SKM-1 treated with dmso at 0.1 percent for 144 hours (cell line): ENCODE measurements at regions not wholly inside any gene's neighbourhood (a gene's known extent, or its start where the extent isn't known, plus 50 kb on each side); places are given as distances from the start of the nearest gene placed in this dataset.
"Not testable (repeated sequence)": the region's sequence is repeated elsewhere in the genome, so short reads cannot be mapped to it uniquely, and the experiment has no call there.

Experiments
- DNase-seq: peaks from one replicate; lab custom pipeline; 2025; ENCODE audit not compliant: unreplicated experiment; lab: John Stamatoyannopoulos, UW

DNA sequence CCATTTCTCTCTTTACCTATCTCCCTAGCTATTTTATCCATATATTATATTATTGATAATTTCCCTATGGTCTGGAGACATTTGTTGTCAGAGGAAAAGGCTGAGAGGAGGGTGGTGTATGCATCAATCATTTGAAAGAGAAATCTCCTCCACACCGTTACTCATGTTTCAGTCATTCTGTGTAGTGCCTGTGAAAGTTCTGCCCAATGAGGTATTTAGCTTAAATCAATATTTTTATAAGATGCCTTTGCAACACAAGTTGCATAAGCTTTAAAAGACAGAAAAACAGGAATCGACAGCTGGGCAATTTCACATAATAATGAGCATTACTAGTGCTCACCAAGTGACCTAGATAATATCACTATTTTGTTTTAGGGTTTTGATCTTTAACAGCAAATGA is 363.7 kb upstream of the FSIP2 start:
- DNase-seq, result no peak

GRCh38 chr2:185375731-185376130 is 362.9 kb upstream of the FSIP2 start:
- DNase-seq, result no peak

- no peak for DNase-seq
Observed at GRCh38 chr2:185381631-185382030, 357.0 kb upstream of the FSIP2 start.

DNA sequence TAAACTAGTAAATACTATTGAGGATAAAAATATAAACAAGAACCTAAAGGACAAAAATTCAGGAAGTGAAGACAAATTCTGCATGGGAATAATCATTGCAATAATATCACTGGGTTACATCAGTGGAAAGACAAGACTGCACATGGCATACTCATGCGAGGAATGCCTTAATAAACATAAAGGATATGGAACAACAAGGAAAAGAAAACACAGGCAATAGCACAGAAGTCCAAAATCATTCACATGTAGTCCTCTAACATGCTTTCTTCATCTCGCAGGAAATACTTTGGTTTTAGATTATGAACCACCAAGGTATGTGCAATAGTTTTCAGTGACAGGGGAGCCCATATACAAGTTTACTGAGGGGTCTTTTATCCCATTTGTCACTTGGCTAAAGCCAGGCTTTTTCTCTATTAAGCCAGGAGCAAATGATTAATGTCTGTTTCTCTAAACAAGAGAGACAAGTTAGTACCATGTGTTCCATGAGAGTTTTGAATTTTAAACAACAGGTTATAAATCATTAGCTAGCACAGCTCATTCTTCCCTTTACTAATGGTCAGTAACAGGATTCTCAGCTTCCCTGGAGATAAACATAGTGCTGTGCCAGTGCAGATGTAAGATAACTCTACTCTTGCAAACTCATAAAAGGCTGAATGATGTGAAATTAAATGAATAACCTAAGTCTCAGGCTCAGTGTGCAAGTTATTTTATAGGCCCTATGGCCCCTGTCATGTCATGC is 353.6 kb upstream of the FSIP2 start:
- DNase-seq, result no peak

- no peak for DNase-seq
Observed at GRCh38 chr2:185388226-185388625, 350.4 kb upstream of the FSIP2 start.

- DNase-seq, result no peak
Observed at GRCh38 chr2:185391543-185391942, 347.1 kb upstream of the FSIP2 start.

GRCh38 chr2:185393091-185393490 is 345.5 kb upstream of the FSIP2 start:
- no peak for DNase-seq

- DNase-seq, result no peak
Observed at GRCh38 chr2:185402474-185402873, 336.1 kb upstream of the FSIP2 start.

DNA sequence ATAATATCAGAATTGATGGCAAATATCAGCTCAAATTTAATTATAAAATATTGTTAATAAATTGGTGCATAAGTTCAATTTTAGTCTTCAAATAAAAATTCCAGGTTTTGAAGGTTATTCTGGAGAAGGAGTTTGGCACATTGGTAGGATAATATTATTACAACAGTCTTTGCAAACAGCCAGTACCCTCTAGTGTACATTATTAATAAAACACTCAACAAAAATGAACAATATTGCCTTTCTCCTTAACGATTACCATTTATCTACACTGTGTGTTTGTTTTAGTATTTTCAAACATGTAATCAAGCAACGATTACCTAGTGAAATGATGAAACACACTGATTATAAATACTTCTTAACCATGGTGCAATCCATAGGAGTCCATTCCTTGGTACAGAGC is 334.0 kb upstream of the FSIP2 start:
- DNase-seq, result no peak

DNA sequence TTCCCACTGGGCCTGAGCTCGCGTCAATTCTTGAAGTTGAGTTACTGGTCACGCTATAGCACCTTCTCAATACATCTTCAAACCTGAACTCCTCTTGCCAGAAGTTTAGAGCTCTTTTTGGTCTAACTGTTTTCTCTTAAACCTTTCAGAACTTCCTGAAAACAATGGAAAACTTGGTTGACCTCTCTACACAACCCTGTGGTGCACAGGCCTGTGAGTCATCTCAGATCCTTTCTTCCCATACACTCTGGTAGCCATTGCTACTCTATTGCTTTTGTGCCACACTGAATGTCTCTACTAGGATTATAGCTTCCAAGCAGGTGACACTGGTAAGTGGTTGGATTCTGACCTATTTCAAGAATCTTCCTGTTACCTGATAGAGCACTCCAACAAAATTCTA is 321.5 kb upstream of the FSIP2 start:
- no peak for DNase-seq

DNA sequence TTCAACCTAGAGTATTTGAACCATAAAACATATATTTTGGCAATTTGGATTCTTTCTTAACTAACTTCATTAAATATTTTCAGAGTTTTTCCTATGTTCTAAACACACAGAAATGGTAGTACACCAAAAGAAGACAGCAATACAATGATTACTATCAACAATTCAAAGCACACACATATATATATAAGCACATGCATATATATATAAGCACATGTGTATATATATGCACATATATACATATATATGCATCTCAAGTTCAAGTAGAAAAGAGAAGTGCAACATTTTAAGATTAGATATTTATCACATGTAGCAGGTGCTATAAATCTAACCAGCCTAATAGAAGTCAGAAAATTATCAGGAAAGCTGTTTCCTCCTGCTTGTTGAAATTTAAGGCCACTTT is 320.9 kb upstream of the FSIP2 start:
- DNase-seq, result no peak

- DNase-seq, result not testable (repeated sequence)
Observed at GRCh38 chr2:185424958-185425629, 313.5 kb upstream of the FSIP2 start.

- no peak for DNase-seq
Observed at GRCh38 chr2:185428000-185428399, 310.6 kb upstream of the FSIP2 start.

GRCh38 chr2:185433824-185434223 is 304.8 kb upstream of the FSIP2 start:
- no peak for DNase-seq

GRCh38 chr2:185436787-185437372 is 301.7 kb upstream of the FSIP2 start:
- DNase-seq, result no peak

- DNase-seq, result no peak
Observed at GRCh38 chr2:185441486-185442005, 297.1 kb upstream of the FSIP2 start.

DNA sequence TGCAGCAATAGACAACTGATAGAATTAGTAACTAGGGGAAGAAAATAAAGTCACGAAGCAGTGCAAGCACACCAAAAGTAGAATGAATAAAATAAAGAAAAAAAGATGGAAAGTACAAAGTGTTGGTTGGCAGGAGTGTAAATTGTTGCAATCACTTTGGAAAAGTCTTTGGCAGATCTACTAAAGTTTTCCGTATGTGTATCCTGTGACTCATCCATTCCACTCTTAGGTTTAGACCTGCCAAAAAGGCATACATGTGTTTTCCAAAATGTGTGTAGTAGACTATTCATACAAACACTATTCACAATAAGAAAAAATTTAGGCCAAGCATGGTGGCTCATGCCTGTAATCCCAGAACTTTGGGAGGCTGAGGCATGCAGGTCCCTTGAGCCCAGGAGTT is 282.1 kb upstream of the FSIP2 start:
- no peak for DNase-seq

GRCh38 chr2:185463481-185463880 is 275.1 kb upstream of the FSIP2 start:
- DNase-seq, result no peak

DNA sequence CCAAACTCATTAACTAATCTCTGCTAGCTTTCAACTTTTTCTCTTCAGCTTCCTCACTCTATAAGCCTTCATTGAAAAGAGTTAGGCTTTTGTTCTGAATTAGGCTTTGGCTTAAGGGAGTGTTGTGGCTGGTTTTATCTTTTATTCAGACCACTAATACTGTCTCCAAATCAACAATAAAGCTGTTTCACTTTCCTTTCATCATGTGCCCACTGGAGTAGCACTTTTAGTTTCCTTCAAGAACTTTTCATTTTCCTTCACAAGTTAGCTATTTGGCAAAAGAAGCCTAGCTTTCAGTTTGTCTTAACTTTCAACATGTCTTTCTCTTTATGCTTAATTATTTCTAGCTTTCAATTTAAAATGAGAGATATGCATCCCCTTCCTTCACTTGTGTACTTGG is 271.7 kb upstream of the FSIP2 start:
- no peak for DNase-seq

DNA sequence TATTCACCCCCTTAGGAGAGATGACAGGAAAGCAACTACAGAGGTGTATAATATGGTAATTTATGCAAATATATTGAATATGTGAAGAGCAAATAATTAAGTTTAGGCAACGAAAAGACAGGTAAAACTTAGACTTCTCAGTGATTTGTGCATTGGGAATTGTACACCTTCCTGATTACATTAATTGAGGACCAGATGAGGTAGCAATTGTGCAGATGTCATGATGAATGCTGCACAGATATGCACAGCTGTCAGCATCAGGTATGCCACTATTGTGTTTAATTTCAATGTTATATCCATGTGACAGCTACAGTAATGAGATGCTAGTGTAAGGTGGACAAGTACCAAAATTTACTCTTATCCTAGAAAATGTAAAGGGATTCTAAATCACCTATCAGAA is 267.2 kb upstream of the FSIP2 start:
- no peak for DNase-seq

DNA sequence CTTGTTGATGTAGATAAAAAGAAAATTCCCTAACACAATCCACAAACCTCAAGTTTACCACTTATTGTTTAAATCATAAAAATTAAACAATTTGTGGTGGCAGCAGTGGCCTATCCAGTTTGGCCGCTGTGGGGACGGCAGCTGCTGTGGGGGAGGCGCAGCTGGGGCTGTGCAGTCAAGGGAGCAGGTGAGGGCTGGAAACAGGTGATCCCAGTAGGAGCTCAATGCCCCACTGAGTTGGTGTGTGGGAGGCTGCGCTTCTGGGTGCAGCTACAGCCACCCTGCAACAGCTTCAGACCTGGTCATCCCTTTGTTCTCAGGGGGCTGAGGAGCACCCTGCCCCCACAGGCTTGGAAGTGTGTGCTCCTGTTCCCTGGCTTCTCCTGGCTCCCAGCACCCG is 266.0 kb upstream of the FSIP2 start:
- DNase-seq, result no peak

GRCh38 chr2:185473838-185474237 is 264.8 kb upstream of the FSIP2 start:
- no peak for DNase-seq
